ENCODE measurements at regions not wholly inside any gene's neighbourhood (a gene's known extent, or its start where the extent isn't known, plus 50 kb on each side); places are given as distances from the start of the nearest gene placed in this dataset.
"Not testable (repeated sequence)": the region's sequence is repeated elsewhere in the genome, so short reads cannot be mapped to it uniquely, and the experiment has no call there.

- not testable (repeated sequence) for FAIRE-seq; DNase-seq (ENCODE audit: insufficient read length, low spot score)
Observed at GRCh38 chrX:132302687-132303086, 83.4 kb upstream of the RAP2C start.

- no peak for FAIRE-seq
- no peak for DNase-seq (ENCODE audit: insufficient read length, low spot score)
- no peak for TF ChIP-seq POLR2A (IDR thresholded peaks at IDR 0.05; ENCODE audit: low read depth, low read length)
Observed at GRCh38 chrX:132294776-132295495, 75.7 kb upstream of the RAP2C start.

DNA sequence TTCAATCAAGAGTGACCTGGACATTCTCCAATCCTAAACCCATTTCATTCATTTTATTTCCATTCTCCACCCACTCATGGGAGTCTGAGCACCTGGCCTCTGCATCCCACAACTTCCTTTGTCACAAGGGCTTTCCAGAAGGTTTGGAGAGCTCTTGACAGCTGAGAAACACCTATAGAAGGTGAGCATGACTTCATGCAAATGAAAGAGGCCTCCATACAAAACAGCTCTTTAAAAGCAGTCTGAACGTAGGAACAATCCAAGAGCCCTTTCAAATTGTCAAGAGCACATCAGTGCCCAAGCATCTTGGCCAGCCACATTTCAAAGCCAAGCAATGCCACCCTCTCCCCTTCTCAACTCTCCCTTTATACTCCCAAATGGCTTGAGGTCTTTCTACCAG lies 74.9 kb upstream of the RAP2C start:
- no peak for DNase-seq (ENCODE audit: insufficient read length, low spot score)
- no peak for TF ChIP-seq POLR2A (IDR thresholded peaks at IDR 0.05; ENCODE audit: low read depth, low read length)
- no peak for FAIRE-seq

DNA sequence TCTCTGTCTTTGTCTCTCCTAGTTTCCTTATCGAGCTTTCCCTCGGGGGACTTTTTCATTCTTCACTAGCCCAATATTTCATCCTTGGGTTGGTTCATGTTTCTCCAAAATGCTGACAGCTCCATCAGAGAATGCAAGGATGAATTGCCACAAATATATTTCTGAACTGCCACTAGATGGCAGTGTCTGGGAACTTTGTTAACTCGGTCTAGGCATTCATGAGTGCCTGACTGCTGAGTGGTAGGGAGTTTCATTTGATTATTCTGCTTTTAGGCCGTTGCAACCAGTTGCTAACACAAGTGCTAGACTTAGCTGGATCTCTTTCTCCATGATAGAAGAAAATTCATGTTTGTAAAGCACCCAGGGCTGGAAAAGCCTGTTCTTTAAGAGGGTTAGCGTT lies 73.5 kb upstream of the RAP2C start:
- no peak for TF ChIP-seq POLR2A (IDR thresholded peaks at IDR 0.05; ENCODE audit: low read depth, low read length)
- peak; percentile 5 for DNase-seq (ENCODE audit: insufficient read length, low spot score)
- FAIRE-seq: peak; percentile 68

DNA sequence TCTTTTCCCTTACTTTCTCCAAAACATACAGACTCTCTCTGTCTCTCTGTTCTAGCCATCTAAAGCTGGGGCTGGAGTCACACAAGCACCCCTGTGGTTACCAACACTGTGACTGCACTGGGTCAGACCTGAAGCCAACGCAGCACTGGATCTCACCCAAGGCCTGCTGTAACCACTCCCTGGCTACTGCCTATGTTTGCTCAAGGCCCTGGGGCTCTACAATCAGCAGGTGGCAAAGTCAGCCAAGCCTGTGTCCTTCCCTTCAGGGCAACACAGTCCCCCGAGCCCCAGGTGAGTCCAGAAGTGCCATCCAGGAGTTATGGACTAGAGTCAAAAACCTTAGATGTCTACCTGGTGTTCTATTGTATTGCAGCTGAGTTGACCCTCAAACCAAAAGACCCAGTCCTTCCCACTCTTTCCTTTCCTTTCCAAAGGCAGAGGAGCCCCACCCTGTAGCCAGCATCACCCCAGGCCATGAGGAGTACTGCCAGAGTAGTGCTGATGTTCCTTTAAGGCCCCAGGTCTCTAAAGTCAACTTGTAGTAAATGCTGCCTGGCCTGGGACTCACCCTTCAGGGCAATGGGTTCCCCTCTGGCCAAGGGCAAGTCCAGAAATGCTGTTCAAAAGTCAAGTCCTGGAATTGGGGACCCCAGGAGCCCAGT lies 58.8 kb upstream of the RAP2C start:
- TF ChIP-seq POLR2A (IDR thresholded peaks at IDR 0.05; ENCODE audit: low read depth, low read length): no peak
- FAIRE-seq (no peak), DNase-seq (ENCODE audit: insufficient read length, low spot score) (no peak)

GRCh38 chrX:132272826-132273225 lies 53.6 kb upstream of the RAP2C start:
- no peak for DNase-seq (ENCODE audit: insufficient read length, low spot score)
- FAIRE-seq: no peak
- TF ChIP-seq POLR2A (IDR thresholded peaks at IDR 0.05; ENCODE audit: low read depth, low read length): no peak

GRCh38 chrX:132271311-132271778 lies 52.1 kb upstream of the RAP2C start:
- no peak for DNase-seq (ENCODE audit: insufficient read length, low spot score)
- TF ChIP-seq POLR2A (IDR thresholded peaks at IDR 0.05; ENCODE audit: low read depth, low read length): no peak
- no peak for FAIRE-seq

GRCh38 chrX:132270699-132271098 lies 51.5 kb upstream of the RAP2C start:
- FAIRE-seq (no peak), DNase-seq (ENCODE audit: insufficient read length, low spot score) (no peak)
- no peak for TF ChIP-seq POLR2A (IDR thresholded peaks at IDR 0.05; ENCODE audit: low read depth, low read length)

DNA sequence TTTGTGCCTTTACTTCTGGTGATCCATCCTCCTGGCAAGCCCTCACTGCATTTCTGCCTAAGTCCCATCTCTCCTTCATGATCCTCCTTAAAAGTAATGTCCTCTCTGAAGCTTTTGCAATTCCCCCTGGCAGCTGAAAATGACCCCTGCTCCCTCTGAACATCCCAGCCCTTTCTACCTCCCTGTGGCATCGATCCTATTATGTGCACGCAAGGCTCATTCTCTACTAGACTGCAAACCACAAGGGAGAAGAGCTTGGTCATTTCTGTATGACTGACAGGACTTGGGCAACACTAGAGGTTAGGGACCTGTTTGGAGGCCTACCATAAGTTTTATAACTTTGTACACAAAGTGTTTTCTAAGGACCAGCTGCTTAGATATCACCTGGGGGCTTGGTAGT lies 50.8 kb upstream of the RAP2C start:
- TF ChIP-seq POLR2A (IDR thresholded peaks at IDR 0.05; ENCODE audit: low read depth, low read length): no peak
- DNase-seq (ENCODE audit: insufficient read length, low spot score) (no peak), FAIRE-seq (no peak)
